ENCODE measurements at regions not wholly inside any gene's neighbourhood (a gene's known extent, or its start where the extent isn't known, plus 50 kb on each side); places are given as distances from the start of the nearest gene placed in this dataset.

GRCh38 chr2:75787532-75788132 lies 76.9 kb upstream of the GCFC2 start:
- in situ Hi-C loops (cut with HindIII; ENCODE audit: low pct_unique_long_range_greater_than_20kb, low sequenced_read_pairs): no loop called here
- BruUV-seq (replicated peaks): no TSS peak

GRCh38 chr2:75775311-75775823 lies 64.7 kb upstream of the GCFC2 start:
- H3K27ac ChIP-seq (ENCODE audit: low read length): no peak overlapping the region
- ATAC-seq (no peak), DNase-seq (ENCODE audit: low read depth, low spot score) (no peak)
- TF ChIP-seq, protein P1, sequence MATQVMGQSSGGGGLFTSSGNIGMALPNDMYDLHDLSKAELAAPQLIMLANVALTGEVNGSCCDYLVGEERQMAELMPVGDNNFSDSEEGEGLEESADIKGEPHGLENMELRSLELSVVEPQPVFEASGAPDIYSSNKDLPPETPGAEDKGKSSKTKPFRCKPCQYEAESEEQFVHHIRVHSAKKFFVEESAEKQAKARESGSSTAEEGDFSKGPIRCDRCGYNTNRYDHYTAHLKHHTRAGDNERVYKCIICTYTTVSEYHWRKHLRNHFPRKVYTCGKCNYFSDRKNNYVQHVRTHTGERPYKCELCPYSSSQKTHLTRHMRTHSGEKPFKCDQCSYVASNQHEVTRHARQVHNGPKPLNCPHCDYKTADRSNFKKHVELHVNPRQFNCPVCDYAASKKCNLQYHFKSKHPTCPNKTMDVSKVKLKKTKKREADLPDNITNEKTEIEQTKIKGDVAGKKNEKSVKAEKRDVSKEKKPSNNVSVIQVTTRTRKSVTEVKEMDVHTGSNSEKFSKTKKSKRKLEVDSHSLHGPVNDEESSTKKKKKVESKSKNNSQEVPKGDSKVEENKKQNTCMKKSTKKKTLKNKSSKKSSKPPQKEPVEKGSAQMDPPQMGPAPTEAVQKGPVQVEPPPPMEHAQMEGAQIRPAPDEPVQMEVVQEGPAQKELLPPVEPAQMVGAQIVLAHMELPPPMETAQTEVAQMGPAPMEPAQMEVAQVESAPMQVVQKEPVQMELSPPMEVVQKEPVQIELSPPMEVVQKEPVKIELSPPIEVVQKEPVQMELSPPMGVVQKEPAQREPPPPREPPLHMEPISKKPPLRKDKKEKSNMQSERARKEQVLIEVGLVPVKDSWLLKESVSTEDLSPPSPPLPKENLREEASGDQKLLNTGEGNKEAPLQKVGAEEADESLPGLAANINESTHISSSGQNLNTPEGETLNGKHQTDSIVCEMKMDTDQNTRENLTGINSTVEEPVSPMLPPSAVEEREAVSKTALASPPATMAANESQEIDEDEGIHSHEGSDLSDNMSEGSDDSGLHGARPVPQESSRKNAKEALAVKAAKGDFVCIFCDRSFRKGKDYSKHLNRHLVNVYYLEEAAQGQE (IDR thresholded peaks at IDR 0.05; ENCODE audit: insufficient read depth in 1 of 2, low read depth in 2 of 2, low read length in 1 of 2): no peak
- no peak for TF ChIP-seq SIN3A (IDR thresholded peaks at IDR 0.05; ENCODE audit: borderline replicate concordance, insufficient read depth, low read depth, low read length)
- TF ChIP-seq POLR2AphosphoS5 (IDR thresholded peaks at IDR 0.05; ENCODE audit: low read depth, low read length): no peak
- no peak for TF ChIP-seq TCF7L2 (IDR thresholded peaks at IDR 0.05; ENCODE audit: low read depth, low read length)
- no peak for TF ChIP-seq CTCF (IDR thresholded peaks at IDR 0.05)
- no TSS peak for BruUV-seq (replicated peaks)
- POLR2A ChIA-PET: no interaction called here
- intact Hi-C loops (cut with micrococcal nuclease; ENCODE audit: unreplicated experiment) (no loop called here), in situ Hi-C loops (cut with HindIII; ENCODE audit: low pct_unique_long_range_greater_than_20kb, low sequenced_read_pairs) (no loop called here)
- no peaks in the 10 kb centered on the region for H3K4me1 ChIP-seq (ENCODE audit: control insufficient read depth, insufficient read depth, low read length)
- no peaks in the 10 kb centered on the region for H3K27me3 ChIP-seq (ENCODE audit: control insufficient read depth, insufficient read depth, low read length)
- CTCF ChIA-PET: no interaction called here
- H3K9me3 ChIP-seq (ENCODE audit: control insufficient read depth, insufficient read depth, low read depth, low read length): no peaks in the 10 kb centered on the region
- H3K4me3 ChIP-seq (ENCODE audit: low read depth in 2 of 2, low read length in 2 of 2): no peak overlapping the region
- H3K36me3 ChIP-seq (ENCODE audit: control insufficient read depth, insufficient read depth, low read length): no peaks in the 10 kb centered on the region

More at GRCh38 chr2:75787532-75788132, 76.9 kb upstream of the GCFC2 start:
- ChIA-PET POLR2A (no interaction called here), CTCF (no interaction called here)
- H3K4me1 ChIP-seq (ENCODE audit: control insufficient read depth, insufficient read depth, low read length): no peaks in the 10 kb centered on the region
- H3K36me3 ChIP-seq (ENCODE audit: control insufficient read depth, insufficient read depth, low read length): no peaks in the 10 kb centered on the region
- ATAC-seq (no peak), DNase-seq (ENCODE audit: low read depth, low spot score) (no peak)
- intact Hi-C loops (cut with micrococcal nuclease; ENCODE audit: unreplicated experiment): loop anchor here (2.0 kb wide), 1 partner anchor 811 kb away; no protein-coding TSS in a partner anchor
- TF ChIP-seq CTCF (IDR thresholded peaks at IDR 0.05): peak; percentile 64
- no peak for TF ChIP-seq TCF7L2 (IDR thresholded peaks at IDR 0.05; ENCODE audit: low read depth, low read length)
- H3K4me3 ChIP-seq (ENCODE audit: low read depth in 2 of 2, low read length in 2 of 2): no peak overlapping the region
- no peak overlapping the region for H3K27ac ChIP-seq (ENCODE audit: low read length)
- H3K9me3 ChIP-seq (ENCODE audit: control insufficient read depth, insufficient read depth, low read depth, low read length): no peaks in the 10 kb centered on the region
- no peaks in the 10 kb centered on the region for H3K27me3 ChIP-seq (ENCODE audit: control insufficient read depth, insufficient read depth, low read length)

Measured in Panc1 (cell line).